NCI-H2171 (cell line): ENCODE measurements at regions not wholly inside any gene's neighbourhood (a gene's known extent, or its start where the extent isn't known, plus 50 kb on each side); places are given as distances from the start of the nearest gene placed in this dataset.

Source experiments
- DNase-seq: peaks from one replicate; lab custom pipeline; 2025; lab: John Stamatoyannopoulos, UW

- DNase-seq = no peak
Observed at GRCh38 chr5:99724732-99725290, 796.0 kb upstream of the CHD1 start.

GRCh38 chr5:99721506-99721905 is 792.7 kb upstream of the CHD1 start:
- DNase-seq = no peak

GRCh38 chr5:99715921-99716320 is 787.1 kb upstream of the CHD1 start:
- no peak for DNase-seq

- DNase-seq = no peak
Observed at GRCh38 chr5:99706160-99706559, 777.4 kb upstream of the CHD1 start.

GRCh38 chr5:99702565-99702964 is 773.8 kb upstream of the CHD1 start:
- DNase-seq = no peak

GRCh38 chr5:99694884-99695283 is 766.1 kb upstream of the CHD1 start:
- no peak for DNase-seq

- DNase-seq = no peak
Observed at GRCh38 chr5:99686538-99686937, 757.7 kb upstream of the CHD1 start.

GRCh38 chr5:99675974-99676373 is 747.2 kb upstream of the CHD1 start:
- no peak for DNase-seq

GRCh38 chr5:99674101-99674500 is 745.3 kb upstream of the CHD1 start:
- no peak for DNase-seq

GRCh38 chr5:99664972-99665371 is 736.2 kb upstream of the CHD1 start:
- DNase-seq = no peak

- no peak for DNase-seq
Observed at GRCh38 chr5:99651298-99651697, 722.5 kb upstream of the CHD1 start.

GRCh38 chr5:99646011-99646647 is 717.3 kb upstream of the CHD1 start:
- no peak for DNase-seq

- DNase-seq = no peak
Observed at GRCh38 chr5:99644822-99645221, 716.0 kb upstream of the CHD1 start.

- no peak for DNase-seq
Observed at GRCh38 chr5:99640646-99641045, 711.8 kb upstream of the CHD1 start.

- DNase-seq = no peak
Observed at GRCh38 chr5:99639905-99640304, 711.1 kb upstream of the CHD1 start.

- no peak for DNase-seq
Observed at GRCh38 chr5:99636663-99637062, 707.9 kb upstream of the CHD1 start.

- no peak for DNase-seq
Observed at GRCh38 chr5:99621772-99622681, 693.2 kb upstream of the CHD1 start.

- no peak for DNase-seq
Observed at GRCh38 chr5:99617335-99617734, 688.5 kb upstream of the CHD1 start.

GRCh38 chr5:99614888-99615287 is 686.1 kb upstream of the CHD1 start:
- no peak for DNase-seq

- no peak for DNase-seq
Observed at GRCh38 chr5:99607124-99607523, 678.3 kb upstream of the CHD1 start.

- no peak for DNase-seq
Observed at GRCh38 chr5:99605904-99606303, 677.1 kb upstream of the CHD1 start.

GRCh38 chr5:99600952-99601351 is 672.1 kb upstream of the CHD1 start:
- no peak for DNase-seq

GRCh38 chr5:99590806-99591205 is 662.0 kb upstream of the CHD1 start:
- DNase-seq = no peak
